ENCODE measurements at regions not wholly inside any gene's neighbourhood (a gene's known extent, or its start where the extent isn't known, plus 50 kb on each side); places are given as distances from the start of the nearest gene placed in this dataset.

DNA sequence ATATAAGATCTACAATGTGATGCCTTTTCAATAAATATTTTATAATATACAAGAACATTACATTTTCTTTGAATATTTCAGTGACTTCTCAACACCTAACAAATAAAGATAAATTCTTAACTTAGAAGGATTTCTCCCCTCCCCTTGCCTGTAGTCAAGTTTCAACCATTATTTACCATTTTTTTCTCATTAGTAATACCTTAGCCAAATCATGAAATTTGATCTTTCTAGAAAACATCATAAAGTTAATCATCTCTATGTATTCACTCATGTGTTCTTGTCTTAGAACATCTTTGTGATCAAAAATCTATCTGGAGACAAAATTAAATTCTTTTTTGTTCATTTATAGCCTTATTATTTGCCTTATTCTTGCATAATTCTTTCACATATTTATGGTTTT, 1201.8 kb upstream of the EPHA6 start:
- H3K36me3 ChIP-seq (ENCODE audit: control insufficient read depth, insufficient read depth, low read length): no peaks in the 10 kb centered on the region
- H3K4me3 ChIP-seq (ENCODE audit: low read depth, low read length): no peak overlapping the region
- H3K27me3 ChIP-seq (ENCODE audit: control insufficient read depth, insufficient read depth, low read length): no peaks in the 10 kb centered on the region
- TF ChIP-seq, protein P1, sequence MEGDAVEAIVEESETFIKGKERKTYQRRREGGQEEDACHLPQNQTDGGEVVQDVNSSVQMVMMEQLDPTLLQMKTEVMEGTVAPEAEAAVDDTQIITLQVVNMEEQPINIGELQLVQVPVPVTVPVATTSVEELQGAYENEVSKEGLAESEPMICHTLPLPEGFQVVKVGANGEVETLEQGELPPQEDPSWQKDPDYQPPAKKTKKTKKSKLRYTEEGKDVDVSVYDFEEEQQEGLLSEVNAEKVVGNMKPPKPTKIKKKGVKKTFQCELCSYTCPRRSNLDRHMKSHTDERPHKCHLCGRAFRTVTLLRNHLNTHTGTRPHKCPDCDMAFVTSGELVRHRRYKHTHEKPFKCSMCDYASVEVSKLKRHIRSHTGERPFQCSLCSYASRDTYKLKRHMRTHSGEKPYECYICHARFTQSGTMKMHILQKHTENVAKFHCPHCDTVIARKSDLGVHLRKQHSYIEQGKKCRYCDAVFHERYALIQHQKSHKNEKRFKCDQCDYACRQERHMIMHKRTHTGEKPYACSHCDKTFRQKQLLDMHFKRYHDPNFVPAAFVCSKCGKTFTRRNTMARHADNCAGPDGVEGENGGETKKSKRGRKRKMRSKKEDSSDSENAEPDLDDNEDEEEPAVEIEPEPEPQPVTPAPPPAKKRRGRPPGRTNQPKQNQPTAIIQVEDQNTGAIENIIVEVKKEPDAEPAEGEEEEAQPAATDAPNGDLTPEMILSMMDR (IDR thresholded peaks at IDR 0.05; ENCODE audit: insufficient read depth, low read length, poor library complexity, severe bottlenecking): no peak
- no peak for DNase-seq (ENCODE audit: low read depth)

DNA sequence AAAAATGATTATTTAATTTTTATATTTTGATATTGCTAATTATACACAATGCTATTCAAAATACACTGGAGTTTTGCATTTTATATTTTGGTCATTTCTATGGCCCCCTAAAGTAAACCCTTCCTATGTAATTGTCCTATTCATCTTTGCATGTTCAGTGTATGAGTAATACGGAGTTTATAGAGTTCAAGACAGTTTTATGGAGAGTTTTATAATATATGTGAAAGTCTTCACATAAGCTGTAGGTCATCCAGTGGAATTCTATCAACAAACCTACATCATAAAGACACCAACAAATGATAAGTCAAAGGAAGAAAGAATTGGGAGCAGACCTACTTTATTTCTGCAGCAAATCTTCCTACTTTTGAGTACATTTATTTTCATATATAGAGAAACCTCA, 1200.4 kb upstream of the EPHA6 start:
- TF ChIP-seq, protein P1 (IDR thresholded peaks at IDR 0.05; ENCODE audit: insufficient read depth, low read length, poor library complexity, severe bottlenecking): no peak
- H3K27me3 ChIP-seq (ENCODE audit: control insufficient read depth, insufficient read depth, low read length): no peaks in the 10 kb centered on the region
- H3K36me3 ChIP-seq (ENCODE audit: control insufficient read depth, insufficient read depth, low read length): no peaks in the 10 kb centered on the region
- no peak for DNase-seq (ENCODE audit: low read depth)
- no peak overlapping the region for H3K4me3 ChIP-seq (ENCODE audit: low read depth, low read length)

DNA sequence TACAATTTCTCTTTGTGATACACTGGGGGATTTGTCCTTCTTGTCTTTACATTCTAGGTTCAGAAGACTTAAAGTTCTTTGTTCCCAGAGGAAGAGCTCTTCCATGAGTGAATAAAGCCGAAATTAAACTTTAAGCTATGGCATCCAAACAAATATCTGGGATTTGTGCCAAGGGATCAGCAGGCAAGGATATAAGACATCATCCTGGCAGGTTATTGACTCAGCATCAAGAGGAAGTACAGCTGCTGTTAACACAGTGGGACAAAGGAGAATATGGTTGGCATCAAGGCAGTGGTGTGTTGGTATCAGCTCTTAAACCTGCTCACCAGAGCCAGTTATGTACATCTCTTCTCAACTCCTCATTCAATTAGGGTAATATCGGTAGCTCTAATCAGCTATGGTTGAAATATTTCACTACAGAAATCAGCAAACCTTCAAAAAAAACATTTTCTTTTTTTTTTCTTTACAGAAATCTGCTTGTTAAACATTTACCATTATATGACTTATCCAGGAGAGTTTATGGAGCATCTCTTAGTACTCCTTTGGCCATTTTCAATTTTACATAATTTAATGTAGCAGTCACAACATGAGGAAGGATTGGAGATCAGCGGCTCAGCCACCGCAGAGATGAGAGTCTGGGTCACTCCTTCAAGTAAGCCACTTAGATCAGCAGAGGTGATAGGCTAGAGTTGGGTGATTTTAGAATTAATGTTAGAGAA, 1198.6 kb upstream of the EPHA6 start:
- H3K36me3 ChIP-seq (ENCODE audit: control insufficient read depth, insufficient read depth, low read length): no peaks in the 10 kb centered on the region
- H3K4me3 ChIP-seq (ENCODE audit: low read depth, low read length): no peak overlapping the region
- TF ChIP-seq, protein P1 (IDR thresholded peaks at IDR 0.05; ENCODE audit: insufficient read depth, low read length, poor library complexity, severe bottlenecking): no peak
- no peak for DNase-seq (ENCODE audit: low read depth)
- no peaks in the 10 kb centered on the region for H3K27me3 ChIP-seq (ENCODE audit: control insufficient read depth, insufficient read depth, low read length)

DNA sequence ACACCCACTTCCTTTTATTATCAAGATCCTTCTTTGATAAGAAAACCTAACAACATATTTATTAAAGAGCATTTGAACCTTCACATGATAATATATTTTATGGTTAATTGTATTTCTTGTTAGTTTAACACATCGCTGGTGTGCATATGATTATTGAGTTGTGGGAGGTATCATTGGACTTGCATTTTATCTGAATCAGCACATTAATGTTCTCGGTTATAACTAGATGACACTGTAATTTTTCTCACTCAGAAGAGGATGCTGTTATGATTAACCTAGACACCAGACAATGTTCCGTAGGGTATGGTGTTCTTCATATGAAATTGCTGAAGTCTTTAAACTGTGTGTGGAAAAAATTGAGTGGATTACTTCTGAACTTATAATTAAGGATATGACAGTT, 1188.3 kb upstream of the EPHA6 start:
- TF ChIP-seq, protein P1 (IDR thresholded peaks at IDR 0.05; ENCODE audit: insufficient read depth, low read length, poor library complexity, severe bottlenecking): no peak

DNA sequence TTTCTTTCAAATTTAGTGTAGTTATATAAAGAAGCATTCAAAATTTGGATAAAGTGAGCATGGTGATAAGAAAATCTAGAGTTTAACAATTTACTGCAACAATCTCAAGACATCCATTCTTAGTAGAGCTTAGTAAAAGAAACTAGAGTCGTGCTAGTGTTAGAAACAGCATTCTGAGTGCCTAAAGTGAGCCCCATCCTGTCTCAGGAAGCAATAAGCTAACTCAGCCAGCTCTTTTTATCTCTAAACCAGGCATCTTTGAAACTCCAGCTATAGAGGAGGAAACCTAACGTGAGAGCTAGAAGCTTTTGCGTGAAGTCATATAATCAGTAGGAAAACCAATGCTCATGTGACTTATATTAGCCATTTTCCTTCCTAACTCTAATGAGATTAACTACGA, 1187.1 kb upstream of the EPHA6 start:
- Histone ChIP-seq H3K4me3 (ENCODE audit: low read depth, low read length) (no peak overlapping the region), H3K36me3 (ENCODE audit: control insufficient read depth, insufficient read depth, low read length) (no peaks in the 10 kb centered on the region), H3K27me3 (ENCODE audit: control insufficient read depth, insufficient read depth, low read length) (no peaks in the 10 kb centered on the region)
- TF ChIP-seq, protein P1 (IDR thresholded peaks at IDR 0.05; ENCODE audit: insufficient read depth, low read length, poor library complexity, severe bottlenecking): no peak
- no peak for DNase-seq (ENCODE audit: low read depth)

More for the DNA sequence above, 1188.3 kb upstream of the EPHA6 start:
- no peak overlapping the region for H3K4me3 ChIP-seq (ENCODE audit: low read depth, low read length)
- DNase-seq (ENCODE audit: low read depth): no peak
- no peaks in the 10 kb centered on the region for H3K27me3 ChIP-seq (ENCODE audit: control insufficient read depth, insufficient read depth, low read length)
- no peaks in the 10 kb centered on the region for H3K36me3 ChIP-seq (ENCODE audit: control insufficient read depth, insufficient read depth, low read length)

DNA sequence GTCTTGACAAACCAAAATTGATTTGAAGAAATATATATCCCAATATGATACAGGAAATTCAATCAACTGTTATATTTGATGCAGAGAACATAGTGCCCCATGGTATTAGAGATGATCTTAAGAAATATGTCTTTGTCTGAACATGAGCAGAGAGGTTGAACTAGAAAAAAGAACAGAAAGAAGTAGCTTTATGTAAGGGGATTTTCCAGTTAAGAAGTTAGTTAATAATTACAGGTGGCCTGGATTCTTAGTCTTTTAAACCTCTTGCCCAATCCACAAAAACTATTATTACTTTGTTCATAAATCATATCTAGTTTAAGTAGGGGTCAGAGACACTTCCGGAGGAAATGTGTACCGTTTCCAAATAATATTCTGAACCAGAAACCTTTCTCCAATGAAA, 1186.7 kb upstream of the EPHA6 start:
- DNase-seq (ENCODE audit: low read depth): no peak
- Histone ChIP-seq H3K36me3 (ENCODE audit: control insufficient read depth, insufficient read depth, low read length) (no peaks in the 10 kb centered on the region), H3K27me3 (ENCODE audit: control insufficient read depth, insufficient read depth, low read length) (no peaks in the 10 kb centered on the region), H3K4me3 (ENCODE audit: low read depth, low read length) (no peak overlapping the region)
- TF ChIP-seq, protein P1 (IDR thresholded peaks at IDR 0.05; ENCODE audit: insufficient read depth, low read length, poor library complexity, severe bottlenecking): no peak

All from kidney epithelial cell (primary cell).